T-cell (primary cell): ENCODE measurements at regions not wholly inside any gene's neighbourhood (a gene's known extent, or its start where the extent isn't known, plus 50 kb on each side); places are given as distances from the start of the nearest gene placed in this dataset.

Source experiments
- ATAC-seq, 4 experiments: fragments of 200-7000 bp in 3 of 4; fragments of 150-1000 bp in 1 of 4; cut with Tn5 transposase; replicated peaks in 1 of 4; 1 replicate in 3 of 4; 2 replicates in 1 of 4; pipeline ENCODE4 v1.10.0; 2021; ENCODE audit warnings: moderate library complexity in 3 of 4, mild to moderate bottlenecking in 2 of 4, moderate number of reproducible peaks in 1 of 4
- CTCF ChIA-PET, 2 donors: fragments of 300-600 bp; sonication (Branson Sonifier 250); formaldehyde crosslinking; loops; one replicate each; lab custom pipeline; 2022; ENCODE audit warnings: antibody characterized with exemption in 2 of 2; lab: Charles Lee
- POLR2A ChIA-PET, 2 donors: fragments of 300-600 bp; sonication (Branson Sonifier 250); formaldehyde crosslinking; loops; one replicate each; lab custom pipeline; 2022; ENCODE audit warnings: antibody characterized with exemption in 2 of 2; lab: Charles Lee
- DNase-seq, 35 experiments: peaks; one replicate each; pipeline versions ENCODE4 v3.0.0 to v3.0.0-alpha.2; 2013 to 2023
- H3K27ac ChIP-seq: one replicate; pipeline ENCODE4 v1.5.1; 2013; ENCODE audit warnings: low read length
- H3K27me3 ChIP-seq, 2 experiments: replicated peaks in 1 of 2; 1 replicate in 1 of 2; 2 replicates in 1 of 2; pipeline versions ENCODE4 v1.6.1 to v1.7.0; 2013; ENCODE audit warnings: low read length in 1 of 2, mixed read lengths in 1 of 2; ENCODE audit not compliant: control insufficient read depth in 2 of 2, insufficient read depth in 2 of 2; ENCODE audit errors: extremely low read depth in 1 of 2
- H3K36me3 ChIP-seq, 2 donors: 1 replicate in 1 of 2; 2 replicates in 1 of 2; pipeline versions ENCODE4 v1.6.1 to v1.7.0; 2013; ENCODE audit warnings: low read length in 1 of 2; ENCODE audit not compliant: control insufficient read depth in 2 of 2, insufficient read depth in 1 of 2; ENCODE audit errors: extremely low read depth in 1 of 2
- H3K4me1 ChIP-seq, 2 experiments: 1 replicate in 1 of 2; 2 replicates in 1 of 2; pipeline versions ENCODE4 v1.6.1 to v1.7.0; 2013; ENCODE audit warnings: low read length in 2 of 2, mixed read lengths in 1 of 2; ENCODE audit not compliant: insufficient read depth in 2 of 2, control insufficient read depth in 1 of 2; ENCODE audit errors: extremely low read depth in 1 of 2
- H3K4me3 ChIP-seq, 2 donors: 1 replicate in 1 of 2; 2 replicates in 1 of 2; pipeline versions ENCODE4 v1.5.1 to v1.7.0; 2013; ENCODE audit warnings: mild to moderate bottlenecking in 2 of 2, low read length in 1 of 2, moderate library complexity in 1 of 2; ENCODE audit not compliant: control insufficient read depth in 1 of 2; ENCODE audit errors: extremely low read depth in 1 of 2
- H3K9me3 ChIP-seq: 2 replicates; pipeline ENCODE4 v1.7.0; 2013
- H3K27ac Mint-ChIP-seq, 2 donors: one replicate each; pipeline ENCODE4 v1.8.0; 2020 to 2021; ENCODE audit warnings: mild to moderate bottlenecking in 2 of 2, mixed read lengths in 2 of 2
- H3K27me3 Mint-ChIP-seq, 2 donors: one replicate each; pipeline ENCODE4 v1.8.0; 2021 to 2022; ENCODE audit warnings: mixed read lengths in 2 of 2
- H3K36me3 Mint-ChIP-seq: one replicate; pipeline ENCODE4 v1.8.0; 2021; ENCODE audit warnings: mixed read lengths
- H3K4me1 Mint-ChIP-seq, 3 donors: one replicate each; pipeline ENCODE4 v1.8.0; 2020 to 2022; ENCODE audit warnings: mixed read lengths in 3 of 3, mild to moderate bottlenecking in 1 of 3
- H3K4me3 Mint-ChIP-seq, 3 donors: one replicate each; pipeline ENCODE4 v1.8.0; 2020 to 2022; ENCODE audit warnings: mild to moderate bottlenecking in 3 of 3, mixed read lengths in 3 of 3, moderate library complexity in 3 of 3
- H3K9me3 Mint-ChIP-seq, 3 donors: one replicate each; pipeline ENCODE4 v1.8.0; 2020 to 2022; ENCODE audit warnings: mixed read lengths in 3 of 3
- WGBS: methylation state at CpG from one replicate; pipeline ENCODE4 v1.1.5; 2013; ENCODE audit warnings: missing lambda C conversion rate; ENCODE audit not compliant: insufficient coverage; 5-methylcytosine and 5-hydroxymethylcytosine counted together

GRCh38 chr11:92859156-92859690, 110.2 kb upstream of the MTNR1B start:
- CTCF ChIA-PET, result no interaction called here
- POLR2A ChIA-PET, result no interaction called here
- H3K36me3 Mint-ChIP-seq, result no peaks in the 10 kb centered on the region

GRCh38 chr11:92861634-92862033, 107.8 kb upstream of the MTNR1B start:
- CTCF ChIA-PET, result no interaction called here
- Histone ChIP-seq H3K36me3 (no peaks in the 10 kb centered on the region), H3K27me3 (no peaks in the 10 kb centered on the region), H3K27ac (no peak overlapping the region), H3K9me3 (no peaks in the 10 kb centered on the region), H3K4me1 (no peaks in the 10 kb centered on the region), H3K4me3 (no peak overlapping the region)
- ATAC-seq, result no peak
- Mint-ChIP-seq H3K27ac (no peak overlapping the region), H3K9me3 (no peaks in the 10 kb centered on the region), H3K36me3 (no peaks in the 10 kb centered on the region), H3K4me1 (no peaks in the 10 kb centered on the region), H3K4me3 (no peak overlapping the region), H3K27me3 (no peaks in the 10 kb centered on the region)
- POLR2A ChIA-PET, result no interaction called here
- WGBS, result no CpG with 5 or more reads among the region's 3 CpGs
- DNase-seq, result no peak

More at GRCh38 chr11:92859156-92859690, 110.2 kb upstream of the MTNR1B start:
- H3K27ac ChIP-seq, result no peak overlapping the region
- Mint-ChIP-seq H3K4me3 (no peak overlapping the region), H3K9me3 (no peaks in the 10 kb centered on the region), H3K4me1 (no peaks in the 10 kb centered on the region), H3K27me3 (no peaks in the 10 kb centered on the region), H3K27ac (no peak overlapping the region)
- H3K4me3 ChIP-seq, result no peak overlapping the region
- no peaks in the 10 kb centered on the region for H3K36me3 ChIP-seq
- H3K9me3 ChIP-seq, result no peaks in the 10 kb centered on the region
- DNase-seq, result no peak
- ATAC-seq, result no peak
- H3K27me3 ChIP-seq, result peaks cover 0 to 1% of the 10 kb centered on the region in 2 experiments
- 82% methylated on average over 6 of the region's 8 CpGs for WGBS
- H3K4me1 ChIP-seq, result no peaks in the 10 kb centered on the region

GRCh38 chr11:92865352-92865751, 104.1 kb upstream of the MTNR1B start:
- ChIA-PET CTCF (no interaction called here), POLR2A (no interaction called here)
- H3K9me3 ChIP-seq, result no peaks in the 10 kb centered on the region
- no peak overlapping the region for H3K27ac ChIP-seq
- H3K36me3 ChIP-seq, result no peaks in the 10 kb centered on the region
- Mint-ChIP-seq H3K9me3 (no peaks in the 10 kb centered on the region), H3K4me3 (no peak overlapping the region), H3K36me3 (no peaks in the 10 kb centered on the region), H3K4me1 (no peaks in the 10 kb centered on the region), H3K27ac (no peak overlapping the region), H3K27me3 (peaks cover 0 to 2% of the 10 kb centered on the region in 2 donors)
- H3K27me3 ChIP-seq, result no peaks in the 10 kb centered on the region
- DNase-seq (no peak), ATAC-seq (no peak)
- H3K4me3 ChIP-seq, result no peak overlapping the region
- H3K4me1 ChIP-seq, result no peaks in the 10 kb centered on the region
- WGBS, result 64% methylated on average over 1 of the region's 2 CpGs

GRCh38 chr11:92866679-92867282, 102.7 kb upstream of the MTNR1B start:
- Histone ChIP-seq H3K27me3 (no peaks in the 10 kb centered on the region), H3K36me3 (no peaks in the 10 kb centered on the region), H3K9me3 (no peaks in the 10 kb centered on the region), H3K27ac (no peak overlapping the region), H3K4me3 (no peak overlapping the region), H3K4me1 (no peaks in the 10 kb centered on the region)
- ATAC-seq, result no peak
- no peak for DNase-seq
- Mint-ChIP-seq H3K27me3 (peaks cover 0 to 2% of the 10 kb centered on the region in 2 donors), H3K27ac (no peak overlapping the region), H3K36me3 (no peaks in the 10 kb centered on the region), H3K4me1 (no peaks in the 10 kb centered on the region), H3K9me3 (no peaks in the 10 kb centered on the region), H3K4me3 (no peak overlapping the region)
- ChIA-PET POLR2A (no interaction called here), CTCF (no interaction called here)
- WGBS, result 91% methylated on average over 35 of the region's 38 CpGs

GRCh38 chr11:92867913-92868619, 101.4 kb upstream of the MTNR1B start:
- ChIA-PET POLR2A (no interaction called here), CTCF (no interaction called here)
- no peaks in the 10 kb centered on the region for H3K36me3 Mint-ChIP-seq
- no peak overlapping the region for H3K4me3 Mint-ChIP-seq
- DNase-seq (no peak), ATAC-seq (no peak)
- 100% methylated on average over 2 of the region's 9 CpGs for WGBS
- H3K4me1 Mint-ChIP-seq, result no peaks in the 10 kb centered on the region
- no peak overlapping the region for H3K27ac Mint-ChIP-seq
- H3K27me3 Mint-ChIP-seq, result peaks cover 0 to 2% of the 10 kb centered on the region in 2 donors
- Histone ChIP-seq H3K9me3 (no peaks in the 10 kb centered on the region), H3K27ac (no peak overlapping the region), H3K36me3 (no peaks in the 10 kb centered on the region), H3K27me3 (no peaks in the 10 kb centered on the region), H3K4me3 (no peak overlapping the region), H3K4me1 (no peaks in the 10 kb centered on the region)
- no peaks in the 10 kb centered on the region for H3K9me3 Mint-ChIP-seq

- ATAC-seq (no peak), DNase-seq (no peak)
- CTCF ChIA-PET, result no interaction called here
- no peak overlapping the region for H3K27ac Mint-ChIP-seq
- Histone ChIP-seq H3K27me3 (no peaks in the 10 kb centered on the region), H3K9me3 (no peaks in the 10 kb centered on the region), H3K4me1 (no peaks in the 10 kb centered on the region), H3K27ac (no peak overlapping the region), H3K36me3 (no peaks in the 10 kb centered on the region), H3K4me3 (no peak overlapping the region)
- H3K36me3 Mint-ChIP-seq, result no peaks in the 10 kb centered on the region
- H3K4me1 Mint-ChIP-seq, result no peaks in the 10 kb centered on the region
- POLR2A ChIA-PET, result no interaction called here
- WGBS, result 0% methylated on average over 1 of the region's 1 CpG
- peaks cover 0 to 2% of the 10 kb centered on the region in 2 donors for H3K27me3 Mint-ChIP-seq
- H3K4me3 Mint-ChIP-seq, result no peak overlapping the region
- H3K9me3 Mint-ChIP-seq, result no peaks in the 10 kb centered on the region
Observed at GRCh38 chr11:92869716-92870115, 99.7 kb upstream of the MTNR1B start.
